ENCODE measurements at regions not wholly inside any gene's neighbourhood (a gene's known extent, or its start where the extent isn't known, plus 50 kb on each side); places are given as distances from the start of the nearest gene placed in this dataset.

- no peak for DNase-seq
- ChIA-PET CTCF (no interaction called here), POLR2A (no interaction called here)
- Mint-ChIP-seq H3K27me3 (no peaks in the 10 kb centered on the region), H3K4me3 (no peak overlapping the region), H3K9me3 (peaks cover 2% of the 10 kb centered on the region), H3K27ac (no peak overlapping the region), H3K36me3 (ENCODE audit: low read depth) (no peaks in the 10 kb centered on the region), H3K4me1 (no peaks in the 10 kb centered on the region)
- intact Hi-C loops (cut with micrococcal nuclease) = no loop called here
- no peak for ATAC-seq (ENCODE audit: low read depth)
- TF ChIP-seq CTCF (IDR thresholded peaks at IDR 0.05) = no peak
These were observed 352.7 kb upstream of the CDH2 start for GRCh38 chr18:28529644-28530043.

GRCh38 chr18:28526196-28526595 lies 349.3 kb upstream of the CDH2 start:
- H3K36me3 Mint-ChIP-seq (ENCODE audit: low read depth) = no peaks in the 10 kb centered on the region
- CTCF ChIA-PET = no interaction called here
- H3K4me3 Mint-ChIP-seq = no peak overlapping the region

GRCh38 chr18:28523758-28524475 lies 347.0 kb upstream of the CDH2 start:
- ATAC-seq (ENCODE audit: low read depth) (no peak), DNase-seq (no peak)
- no peaks in the 10 kb centered on the region for H3K27me3 Mint-ChIP-seq
- H3K4me3 Mint-ChIP-seq = no peak overlapping the region
- no peaks in the 10 kb centered on the region for H3K36me3 Mint-ChIP-seq (ENCODE audit: low read depth)
- CTCF ChIA-PET = interaction anchor here (0.7 kb wide), 1 partner anchor 16 kb away, joined by 3 read pairs; no protein-coding TSS in a partner anchor
- H3K9me3 Mint-ChIP-seq = peaks cover 10% of the 10 kb centered on the region
- POLR2A ChIA-PET = no interaction called here
- TF ChIP-seq CTCF (IDR thresholded peaks at IDR 0.05) = no peak
- H3K4me1 Mint-ChIP-seq = no peaks in the 10 kb centered on the region
- H3K27ac Mint-ChIP-seq = no peak overlapping the region
- intact Hi-C loops (cut with micrococcal nuclease) = no loop called here

More at GRCh38 chr18:28526196-28526595, 349.3 kb upstream of the CDH2 start:
- ATAC-seq (ENCODE audit: low read depth) = no peak
- Mint-ChIP-seq H3K27me3 (no peaks in the 10 kb centered on the region), H3K27ac (no peak overlapping the region), H3K4me1 (no peaks in the 10 kb centered on the region), H3K9me3 (peaks cover 5% of the 10 kb centered on the region)
- no peak for TF ChIP-seq CTCF (IDR thresholded peaks at IDR 0.05)
- no peak for DNase-seq
- POLR2A ChIA-PET = no interaction called here
- intact Hi-C loops (cut with micrococcal nuclease) = no loop called here

DNA sequence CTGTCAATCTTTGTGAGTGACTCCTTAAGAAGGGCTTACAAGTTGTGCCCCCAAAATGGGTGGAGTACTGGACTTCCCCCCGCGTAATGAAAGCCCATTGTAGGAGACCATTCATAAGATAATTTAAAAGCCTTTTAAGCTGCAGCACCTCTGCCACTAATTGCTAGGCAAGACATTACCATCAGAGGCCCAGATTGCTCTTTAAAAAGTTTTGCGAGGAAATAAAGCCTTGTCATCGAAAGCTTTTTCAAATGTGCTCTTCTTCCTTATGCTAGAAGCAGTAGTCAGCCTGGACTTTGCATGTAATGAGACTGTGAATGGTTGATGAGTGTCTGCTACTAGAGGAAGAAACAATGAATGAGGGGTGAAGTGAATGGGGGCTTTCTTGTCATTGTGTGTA lies 345.3 kb upstream of the CDH2 start:
- ChIA-PET POLR2A (no interaction called here), CTCF (no interaction called here)
- Mint-ChIP-seq H3K9me3 (peaks cover 10% of the 10 kb centered on the region), H3K4me3 (no peak overlapping the region), H3K27ac (no peak overlapping the region), H3K27me3 (no peaks in the 10 kb centered on the region), H3K36me3 (ENCODE audit: low read depth) (no peaks in the 10 kb centered on the region), H3K4me1 (no peaks in the 10 kb centered on the region)
- intact Hi-C loops (cut with micrococcal nuclease) = no loop called here
- TF ChIP-seq CTCF (IDR thresholded peaks at IDR 0.05) = no peak
- ATAC-seq (ENCODE audit: low read depth) (no peak), DNase-seq (no peak)

DNA sequence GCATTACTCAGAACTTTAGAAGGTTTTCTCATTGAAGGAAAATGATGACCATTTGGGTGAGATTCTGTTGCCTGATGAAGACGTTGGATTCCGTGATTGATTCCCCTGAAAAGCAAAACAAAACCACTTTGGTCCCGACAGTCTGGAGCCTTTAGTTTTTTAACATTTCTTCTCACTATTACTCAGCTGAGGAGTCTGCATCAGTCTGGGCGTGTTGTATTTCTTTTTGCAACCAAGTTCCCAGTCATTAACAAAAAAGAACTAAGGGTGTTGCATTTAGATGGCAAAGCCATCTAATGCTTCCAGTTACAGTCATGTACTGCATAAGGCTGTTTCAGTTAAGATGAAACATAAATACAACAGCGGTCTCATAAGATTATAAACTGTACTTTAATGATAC lies 343.1 kb upstream of the CDH2 start:
- POLR2A ChIA-PET = no interaction called here
- Mint-ChIP-seq H3K9me3 (peaks cover 13% of the 10 kb centered on the region), H3K4me3 (no peak overlapping the region), H3K36me3 (ENCODE audit: low read depth) (no peaks in the 10 kb centered on the region), H3K27ac (no peak overlapping the region), H3K27me3 (no peaks in the 10 kb centered on the region), H3K4me1 (no peaks in the 10 kb centered on the region)
- intact Hi-C loops (cut with micrococcal nuclease) = no loop called here
- no peak for TF ChIP-seq CTCF (IDR thresholded peaks at IDR 0.05)
- DNase-seq (no peak), ATAC-seq (ENCODE audit: low read depth) (no peak)
- CTCF ChIA-PET = no interaction called here
